ENCODE measurements at regions not wholly inside any gene's neighbourhood (a gene's known extent, or its start where the extent isn't known, plus 50 kb on each side); places are given as distances from the start of the nearest gene placed in this dataset.

- no peak overlapping the region; the same call in 1 of the 2 replicates for H3K4me3 ChIP-seq (ENCODE audit: low read depth, low read length)
- DNase-seq (ENCODE audit: low read depth) = no peak
- TF ChIP-seq, protein P1, sequence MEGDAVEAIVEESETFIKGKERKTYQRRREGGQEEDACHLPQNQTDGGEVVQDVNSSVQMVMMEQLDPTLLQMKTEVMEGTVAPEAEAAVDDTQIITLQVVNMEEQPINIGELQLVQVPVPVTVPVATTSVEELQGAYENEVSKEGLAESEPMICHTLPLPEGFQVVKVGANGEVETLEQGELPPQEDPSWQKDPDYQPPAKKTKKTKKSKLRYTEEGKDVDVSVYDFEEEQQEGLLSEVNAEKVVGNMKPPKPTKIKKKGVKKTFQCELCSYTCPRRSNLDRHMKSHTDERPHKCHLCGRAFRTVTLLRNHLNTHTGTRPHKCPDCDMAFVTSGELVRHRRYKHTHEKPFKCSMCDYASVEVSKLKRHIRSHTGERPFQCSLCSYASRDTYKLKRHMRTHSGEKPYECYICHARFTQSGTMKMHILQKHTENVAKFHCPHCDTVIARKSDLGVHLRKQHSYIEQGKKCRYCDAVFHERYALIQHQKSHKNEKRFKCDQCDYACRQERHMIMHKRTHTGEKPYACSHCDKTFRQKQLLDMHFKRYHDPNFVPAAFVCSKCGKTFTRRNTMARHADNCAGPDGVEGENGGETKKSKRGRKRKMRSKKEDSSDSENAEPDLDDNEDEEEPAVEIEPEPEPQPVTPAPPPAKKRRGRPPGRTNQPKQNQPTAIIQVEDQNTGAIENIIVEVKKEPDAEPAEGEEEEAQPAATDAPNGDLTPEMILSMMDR (IDR thresholded peaks at IDR 0.05; ENCODE audit: control insufficient read depth, extremely low read depth, insufficient read depth) = no peak
Observed at GRCh38 chr3:6770397-6770690, 90.6 kb upstream of the GRM7 start.

GRCh38 chr3:6771171-6771570 lies 89.7 kb upstream of the GRM7 start:
- TF ChIP-seq, protein P1 (IDR thresholded peaks at IDR 0.05; ENCODE audit: control insufficient read depth, extremely low read depth, insufficient read depth) = no peak
- no peak for DNase-seq (ENCODE audit: low read depth)
- H3K4me3 ChIP-seq (ENCODE audit: low read depth, low read length) = no peak overlapping the region

GRCh38 chr3:6779140-6779539 lies 81.8 kb upstream of the GRM7 start:
- no peak overlapping the region for H3K4me3 ChIP-seq (ENCODE audit: low read depth, low read length)
- TF ChIP-seq, protein P1 (IDR thresholded peaks at IDR 0.05; ENCODE audit: control insufficient read depth, extremely low read depth, insufficient read depth) = 0 out of 2 replicates have a peak, but pooled peaks have one; percentile 15
- no peak for DNase-seq (ENCODE audit: low read depth)

DNA sequence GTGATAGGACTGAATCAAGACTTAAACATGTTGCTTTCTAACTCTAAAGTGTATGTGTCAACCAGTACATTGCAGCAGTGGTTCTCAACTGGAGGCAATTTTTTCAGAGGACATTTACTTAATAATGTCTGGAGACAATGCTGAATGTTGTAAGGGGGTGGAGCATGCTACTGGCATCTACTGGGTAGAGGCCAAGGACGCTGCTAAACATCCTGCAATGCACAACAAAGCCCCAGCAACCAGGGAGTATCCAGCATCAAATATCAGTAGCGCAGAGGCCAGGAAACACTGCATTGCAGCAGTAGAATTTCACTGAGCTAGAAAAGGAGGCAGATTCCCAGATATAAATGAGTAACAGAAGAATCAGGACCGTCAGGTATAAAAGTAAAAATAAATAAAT lies 79.8 kb upstream of the GRM7 start:
- H3K4me3 ChIP-seq (ENCODE audit: low read depth, low read length) = no peak overlapping the region
- DNase-seq (ENCODE audit: low read depth) = no peak
- TF ChIP-seq, protein P1 (IDR thresholded peaks at IDR 0.05; ENCODE audit: control insufficient read depth, extremely low read depth, insufficient read depth) = no peak

DNA sequence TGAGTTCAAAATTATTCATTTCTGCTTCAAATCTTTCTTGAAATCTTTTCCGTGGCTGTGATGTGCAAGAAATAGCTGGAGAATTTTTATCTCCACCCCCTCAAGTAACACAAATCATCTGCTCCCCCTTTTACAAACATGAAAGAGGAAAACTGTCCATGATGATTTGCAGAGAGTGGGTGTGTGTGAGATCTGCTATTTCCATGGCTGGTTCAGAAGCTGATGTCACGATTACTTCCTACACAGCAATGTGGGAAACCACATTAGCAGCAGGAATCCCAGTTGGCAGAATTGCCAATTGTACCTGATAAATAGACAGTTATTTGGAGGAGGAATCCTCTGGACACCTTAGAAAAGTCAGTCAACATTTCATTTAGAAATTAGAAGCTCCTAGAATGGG lies 75.2 kb upstream of the GRM7 start:
- H3K4me3 ChIP-seq (ENCODE audit: low read depth, low read length) = no peak overlapping the region
- no peak for DNase-seq (ENCODE audit: low read depth)
- TF ChIP-seq, protein P1 (IDR thresholded peaks at IDR 0.05; ENCODE audit: control insufficient read depth, extremely low read depth, insufficient read depth) = no peak

DNA sequence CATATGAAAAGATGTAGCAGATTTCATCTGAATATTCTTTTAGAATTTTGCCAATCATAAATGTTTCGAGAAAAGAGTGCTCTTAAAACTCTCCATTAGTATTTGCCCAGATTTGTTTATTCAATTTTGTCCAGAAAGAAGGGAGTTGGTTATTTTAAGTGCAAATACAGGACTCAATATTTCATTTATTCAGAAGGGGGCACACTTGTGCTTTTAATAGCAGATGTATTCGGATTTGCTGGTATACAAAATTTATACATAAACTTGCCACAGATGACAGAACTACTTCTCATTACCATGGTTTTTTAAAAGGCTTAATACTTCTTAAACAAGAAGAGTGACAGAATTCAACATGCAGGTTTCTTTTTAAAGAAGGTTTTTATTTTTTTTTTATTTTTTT lies 69.8 kb upstream of the GRM7 start:
- TF ChIP-seq, protein P1 (IDR thresholded peaks at IDR 0.05; ENCODE audit: control insufficient read depth, extremely low read depth, insufficient read depth) = peak; percentile 32; the same call in 1 of the 2 replicates
- no peak overlapping the region for H3K4me3 ChIP-seq (ENCODE audit: low read depth, low read length)
- DNase-seq (ENCODE audit: low read depth) = no peak

GRCh38 chr3:6799264-6799915 lies 61.5 kb upstream of the GRM7 start:
- peak; percentile 18 for DNase-seq (ENCODE audit: low read depth)

More at GRCh38 chr3:6799264-6799915, 61.5 kb upstream of the GRM7 start:
- TF ChIP-seq, protein P1 (IDR thresholded peaks at IDR 0.05; ENCODE audit: control insufficient read depth, extremely low read depth, insufficient read depth) = peak; percentile 92
- H3K4me3 ChIP-seq (ENCODE audit: low read depth, low read length) = no peak overlapping the region
